ENCODE measurements at regions not wholly inside any gene's neighbourhood (a gene's known extent, or its start where the extent isn't known, plus 50 kb on each side); places are given as distances from the start of the nearest gene placed in this dataset.
"Not testable (repeated sequence)": the region's sequence is repeated elsewhere in the genome, so short reads cannot be mapped to it uniquely, and the experiment has no call there.

- Histone ChIP-seq H4K20me1 (ENCODE audit: insufficient read depth, low read length) (no peaks in the 10 kb centered on the region), H3K4me3 (ENCODE audit: low read length) (no peak overlapping the region), H3K9ac (ENCODE audit: low read length) (no peak overlapping the region), H3K27me3 (ENCODE audit: low read depth, low read length) (no peaks in the 10 kb centered on the region; the same call in 1 of the 2 replicates), H3K4me1 (ENCODE audit: low read length) (no peaks in the 10 kb centered on the region), H3K4me2 (ENCODE audit: low read length) (no peak overlapping the region), H3K79me2 (ENCODE audit: low read length) (no peaks in the 10 kb centered on the region), H3K9me3 (ENCODE audit: insufficient read depth, low read length) (no peaks in the 10 kb centered on the region), H2AFZ (ENCODE audit: low read depth, low read length) (no peak overlapping the region), H3K36me3 (replicated peaks; ENCODE audit: low read depth, low read length) (no peaks in the 10 kb centered on the region), H3K27ac (ENCODE audit: low read length) (no peak overlapping the region)
- TF ChIP-seq EZH2phosphoT487 (IDR thresholded peaks at IDR 0.05; ENCODE audit: low read depth): no peak
- no peak for TF ChIP-seq CTCF (IDR thresholded peaks at IDR 0.05; ENCODE audit: low read depth, low read length)
These were observed 434.7 kb downstream of the FUT8 start for GRCh38 chr14:65847075-65847847.

- H3K4me2 ChIP-seq (ENCODE audit: low read length); H2AFZ ChIP-seq (ENCODE audit: low read depth, low read length); H3K79me2 ChIP-seq (ENCODE audit: low read length); H4K20me1 ChIP-seq (ENCODE audit: insufficient read depth, low read length); H3K27ac ChIP-seq (ENCODE audit: low read length); H3K4me3 ChIP-seq (ENCODE audit: low read length); H3K4me1 ChIP-seq (ENCODE audit: low read length); H3K9ac ChIP-seq (ENCODE audit: low read length); H3K27me3 ChIP-seq (ENCODE audit: low read depth, low read length); H3K9me3 ChIP-seq (ENCODE audit: insufficient read depth, low read length); H3K36me3 ChIP-seq (replicated peaks; ENCODE audit: low read depth, low read length): not testable (repeated sequence)
These were observed 435.4 kb downstream of the FUT8 start for GRCh38 chr14:65847931-65848330.

GRCh38 chr14:65849091-65849490 lies 436.6 kb downstream of the FUT8 start:
- H3K27ac ChIP-seq (ENCODE audit: low read length): no peak overlapping the region
- no peaks in the 10 kb centered on the region for H3K4me1 ChIP-seq (ENCODE audit: low read length)
- TF ChIP-seq EZH2phosphoT487 (IDR thresholded peaks at IDR 0.05; ENCODE audit: low read depth) (no peak), CTCF (IDR thresholded peaks at IDR 0.05; ENCODE audit: low read depth, low read length) (no peak)
- H3K4me3 ChIP-seq (ENCODE audit: low read length): no peak overlapping the region
- no peaks in the 10 kb centered on the region for H4K20me1 ChIP-seq (ENCODE audit: insufficient read depth, low read length)
- H2AFZ ChIP-seq (ENCODE audit: low read depth, low read length): no peak overlapping the region
- H3K27me3 ChIP-seq (ENCODE audit: low read depth, low read length): no peaks in the 10 kb centered on the region
- H3K36me3 ChIP-seq (replicated peaks; ENCODE audit: low read depth, low read length): no peaks in the 10 kb centered on the region
- no peak overlapping the region for H3K4me2 ChIP-seq (ENCODE audit: low read length)
- H3K9me3 ChIP-seq (ENCODE audit: insufficient read depth, low read length): no peaks in the 10 kb centered on the region
- H3K9ac ChIP-seq (ENCODE audit: low read length): no peak overlapping the region
- H3K79me2 ChIP-seq (ENCODE audit: low read length): no peaks in the 10 kb centered on the region

GRCh38 chr14:65849558-65849957 lies 437.0 kb downstream of the FUT8 start:
- H4K20me1 ChIP-seq (ENCODE audit: insufficient read depth, low read length): no peaks in the 10 kb centered on the region
- no peak overlapping the region for H3K4me3 ChIP-seq (ENCODE audit: low read length)
- H2AFZ ChIP-seq (ENCODE audit: low read depth, low read length): no peak overlapping the region
- no peaks in the 10 kb centered on the region for H3K4me1 ChIP-seq (ENCODE audit: low read length)
- TF ChIP-seq CTCF (IDR thresholded peaks at IDR 0.05; ENCODE audit: low read depth, low read length): no peak
- no peak for TF ChIP-seq EZH2phosphoT487 (IDR thresholded peaks at IDR 0.05; ENCODE audit: low read depth)
- H3K36me3 ChIP-seq (replicated peaks; ENCODE audit: low read depth, low read length): no peaks in the 10 kb centered on the region
- no peak overlapping the region for H3K9ac ChIP-seq (ENCODE audit: low read length)
- no peak overlapping the region for H3K4me2 ChIP-seq (ENCODE audit: low read length)
- H3K9me3 ChIP-seq (ENCODE audit: insufficient read depth, low read length): no peaks in the 10 kb centered on the region
- no peak overlapping the region for H3K27ac ChIP-seq (ENCODE audit: low read length)
- no peaks in the 10 kb centered on the region for H3K79me2 ChIP-seq (ENCODE audit: low read length)
- H3K27me3 ChIP-seq (ENCODE audit: low read depth, low read length): no peaks in the 10 kb centered on the region
